Activated gamma-delta T cell treated with anti-CD3 and anti-CD28 coated beads, Interleukin-2, amount 50 U/mL, for 16 hours (primary cell): ENCODE measurements at regions not wholly inside any gene's neighbourhood (a gene's known extent, or its start where the extent isn't known, plus 50 kb on each side); places are given as distances from the start of the nearest gene placed in this dataset.
"Not testable (repeated sequence)": the region's sequence is repeated elsewhere in the genome, so short reads cannot be mapped to it uniquely, and the experiment has no call there.

Experiments
- DNase-seq: peaks from one replicate; pipeline ENCODE4 v3.0.0-alpha.2; 2020; ENCODE audit warnings: low read depth

- DNase-seq: no peak
Observed at GRCh38 chrX:45811326-45811725, 610.6 kb upstream of the DIPK2B start.

GRCh38 chrX:45807572-45808425 is 607.1 kb upstream of the DIPK2B start:
- no peak for DNase-seq

GRCh38 chrX:45806410-45807121 is 605.9 kb upstream of the DIPK2B start:
- DNase-seq: no peak

GRCh38 chrX:45804276-45804675 is 603.6 kb upstream of the DIPK2B start:
- DNase-seq: no peak

GRCh38 chrX:45803383-45803921 is 602.8 kb upstream of the DIPK2B start:
- DNase-seq: no peak

- no peak for DNase-seq
Observed at GRCh38 chrX:45801554-45801953, 600.9 kb upstream of the DIPK2B start.

GRCh38 chrX:45800746-45801453 is 600.2 kb upstream of the DIPK2B start:
- DNase-seq: not testable (repeated sequence)

- no peak for DNase-seq
Observed at GRCh38 chrX:45799576-45799975, 598.9 kb upstream of the DIPK2B start.

GRCh38 chrX:45795546-45795945 is 594.9 kb upstream of the DIPK2B start:
- no peak for DNase-seq

GRCh38 chrX:45794995-45795337 is 594.3 kb upstream of the DIPK2B start:
- no peak for DNase-seq

- DNase-seq: no peak
Observed at GRCh38 chrX:45794323-45794994, 593.8 kb upstream of the DIPK2B start.

GRCh38 chrX:45788941-45789348 is 588.3 kb upstream of the DIPK2B start:
- DNase-seq: no peak

- no peak for DNase-seq
Observed at GRCh38 chrX:45788315-45788714, 587.6 kb upstream of the DIPK2B start.

- DNase-seq: no peak
Observed at GRCh38 chrX:45784590-45784989, 583.9 kb upstream of the DIPK2B start.

- no peak for DNase-seq
Observed at GRCh38 chrX:45783002-45783401, 582.3 kb upstream of the DIPK2B start.

GRCh38 chrX:45781901-45782553 is 581.4 kb upstream of the DIPK2B start:
- no peak for DNase-seq

- no peak for DNase-seq
Observed at GRCh38 chrX:45778616-45779015, 577.9 kb upstream of the DIPK2B start.

- no peak for DNase-seq
Observed at GRCh38 chrX:45777366-45777765, 576.7 kb upstream of the DIPK2B start.

GRCh38 chrX:45775468-45775867 is 574.8 kb upstream of the DIPK2B start:
- no peak for DNase-seq

GRCh38 chrX:45774961-45775360 is 574.3 kb upstream of the DIPK2B start:
- DNase-seq: no peak

- DNase-seq: no peak
Observed at GRCh38 chrX:45773572-45773971, 572.9 kb upstream of the DIPK2B start.
